Fibroblast of the conjunctiva (primary cell): ENCODE measurements at regions not wholly inside any gene's neighbourhood (a gene's known extent, or its start where the extent isn't known, plus 50 kb on each side); places are given as distances from the start of the nearest gene placed in this dataset.
"Not testable (repeated sequence)": the region's sequence is repeated elsewhere in the genome, so short reads cannot be mapped to it uniquely, and the experiment has no call there.

ENCODE experiments used
- DNase-seq: peaks from one replicate; pipeline ENCODE4 v3.0.0-alpha.2; 2010; ENCODE audit warnings: low read depth

- DNase-seq = no peak
Measured at GRCh38 chr17:31748881-31749280, 110.2 kb downstream of the COPRS start.

GRCh38 chr17:31746884-31747495 lies 112.1 kb downstream of the COPRS start:
- DNase-seq = no peak

GRCh38 chr17:31745964-31746600 lies 113.0 kb downstream of the COPRS start:
- DNase-seq = no peak

- DNase-seq = no peak
Measured at GRCh38 chr17:31744511-31744951, 114.5 kb downstream of the COPRS start.

GRCh38 chr17:31743797-31744196 lies 115.2 kb downstream of the COPRS start:
- no peak for DNase-seq

GRCh38 chr17:31741371-31741770 lies 117.7 kb downstream of the COPRS start:
- DNase-seq = no peak

- DNase-seq = peak; percentile 75
Measured at GRCh38 chr17:31740611-31741082, 118.4 kb downstream of the COPRS start.

- DNase-seq = peak; percentile 37
Measured at GRCh38 chr17:31738996-31739699, 119.9 kb downstream of the COPRS start.

GRCh38 chr17:31738488-31738887 lies 120.6 kb downstream of the COPRS start:
- DNase-seq = no peak

- DNase-seq = no peak
Measured at GRCh38 chr17:31738067-31738466, 121.0 kb downstream of the COPRS start.

- DNase-seq = no peak
Measured at GRCh38 chr17:31736855-31737625, 122.0 kb downstream of the COPRS start.

GRCh38 chr17:31733326-31733725 lies 125.7 kb downstream of the COPRS start:
- DNase-seq = no peak

GRCh38 chr17:31731585-31732154 lies 127.4 kb downstream of the COPRS start:
- DNase-seq = not testable (repeated sequence)

- no peak for DNase-seq
Measured at GRCh38 chr17:31731118-31731517, 127.9 kb downstream of the COPRS start.

GRCh38 chr17:31726980-31727427 lies 132.0 kb downstream of the COPRS start:
- DNase-seq = no peak

- DNase-seq = no peak
Measured at GRCh38 chr17:31724619-31725018, 134.4 kb downstream of the COPRS start.

- DNase-seq = no peak
Measured at GRCh38 chr17:31724026-31724425, 135.0 kb downstream of the COPRS start.

GRCh38 chr17:31722251-31723056 lies 136.6 kb downstream of the COPRS start:
- DNase-seq = no peak

- DNase-seq = no peak
Measured at GRCh38 chr17:31721291-31722025, 137.6 kb downstream of the COPRS start.

- DNase-seq = not testable (repeated sequence)
Measured at GRCh38 chr17:31717251-31717650, 141.8 kb downstream of the COPRS start.
